ENCODE measurements at regions not wholly inside any gene's neighbourhood (a gene's known extent, or its start where the extent isn't known, plus 50 kb on each side); places are given as distances from the start of the nearest gene placed in this dataset.

GRCh38 chr5:118611332-118611945 is 376.9 kb downstream of the DTWD2 start:
- intact Hi-C loops (cut with micrococcal nuclease) = no loop called here
- no peak overlapping the region for H3K27ac ChIP-seq (ENCODE audit: low read length)
- no peak overlapping the region for H3K4me3 Mint-ChIP-seq
- H3K27me3 Mint-ChIP-seq (ENCODE audit: low read depth in 2 of 2) = no peaks in the 10 kb centered on the region
- H3K36me3 ChIP-seq (ENCODE audit: control insufficient read depth, insufficient read depth, low read length) = no peaks in the 10 kb centered on the region
- no peak overlapping the region for H3K4me3 ChIP-seq (ENCODE audit: low read length)
- H3K4me1 ChIP-seq (ENCODE audit: control insufficient read depth, insufficient read depth, low read length) = no peaks in the 10 kb centered on the region
- H3K4me1 Mint-ChIP-seq = no peaks in the 10 kb centered on the region
- 88% methylated on average over 5 of the region's 5 CpGs for WGBS (ENCODE audit: insufficient coverage)
- ATAC-seq (no peak), DNase-seq (no peak)
- no peaks in the 10 kb centered on the region for H3K9me3 ChIP-seq (ENCODE audit: control insufficient read depth, insufficient read depth, low read length)
- H3K36me3 Mint-ChIP-seq = no peaks in the 10 kb centered on the region
- no peak for TF ChIP-seq CTCF (IDR thresholded peaks at IDR 0.05)
- H3K27me3 ChIP-seq (ENCODE audit: control insufficient read depth, insufficient read depth, low read length) = no peaks in the 10 kb centered on the region
- no peak overlapping the region for H3K27ac Mint-ChIP-seq
- H3K9me3 Mint-ChIP-seq = peaks cover 2 to 6% of the 10 kb centered on the region in 2 donors

GRCh38 chr5:118606940-118607339 is 381.4 kb downstream of the DTWD2 start:
- Histone ChIP-seq H3K27ac (ENCODE audit: low read length) (no peak overlapping the region), H3K36me3 (ENCODE audit: control insufficient read depth, insufficient read depth, low read length) (no peaks in the 10 kb centered on the region), H3K27me3 (ENCODE audit: control insufficient read depth, insufficient read depth, low read length) (no peaks in the 10 kb centered on the region), H3K9me3 (ENCODE audit: control insufficient read depth, insufficient read depth, low read length) (no peaks in the 10 kb centered on the region), H3K4me1 (ENCODE audit: control insufficient read depth, insufficient read depth, low read length) (no peaks in the 10 kb centered on the region), H3K4me3 (ENCODE audit: low read length) (no peak overlapping the region)
- Mint-ChIP-seq H3K9me3 (peaks cover 2 to 4% of the 10 kb centered on the region in 2 donors), H3K4me3 (no peak overlapping the region), H3K27ac (no peak overlapping the region), H3K4me1 (no peaks in the 10 kb centered on the region), H3K27me3 (ENCODE audit: low read depth in 2 of 2) (no peaks in the 10 kb centered on the region), H3K36me3 (no peaks in the 10 kb centered on the region)
- TF ChIP-seq CTCF (IDR thresholded peaks at IDR 0.05) = no peak
- ATAC-seq (no peak), DNase-seq (no peak)
- 81% methylated on average over 6 of the region's 7 CpGs for WGBS (ENCODE audit: insufficient coverage)
- intact Hi-C loops (cut with micrococcal nuclease) = no loop called here

DNA sequence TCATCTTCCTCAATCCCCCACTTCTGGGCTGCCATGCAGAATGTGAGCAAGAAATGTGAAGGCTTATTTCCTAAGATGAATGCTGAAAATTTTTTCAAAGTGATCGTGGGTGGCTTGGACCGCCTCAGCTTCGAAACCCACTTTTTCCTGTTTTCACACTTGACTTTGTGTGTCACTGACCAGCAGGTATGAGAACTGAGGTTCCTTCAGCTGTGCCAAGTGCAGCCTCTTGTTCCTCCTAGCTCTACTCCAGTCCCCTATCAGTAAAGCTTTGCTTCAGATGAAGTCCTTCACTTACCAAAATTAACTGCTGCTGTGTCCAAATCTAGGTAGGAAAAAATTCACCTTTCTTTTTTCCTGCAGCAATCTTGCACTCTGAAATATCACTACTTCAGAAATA is 382.6 kb downstream of the DTWD2 start:
- Mint-ChIP-seq H3K4me3 (no peak overlapping the region), H3K27ac (no peak overlapping the region), H3K27me3 (ENCODE audit: low read depth in 2 of 2) (no peaks in the 10 kb centered on the region), H3K9me3 (peaks cover 2 to 4% of the 10 kb centered on the region in 2 donors), H3K4me1 (no peaks in the 10 kb centered on the region), H3K36me3 (no peaks in the 10 kb centered on the region)
- intact Hi-C loops (cut with micrococcal nuclease) = no loop called here
- no peak for ATAC-seq
- Histone ChIP-seq H3K4me3 (ENCODE audit: low read length) (no peak overlapping the region), H3K4me1 (ENCODE audit: control insufficient read depth, insufficient read depth, low read length) (no peaks in the 10 kb centered on the region), H3K9me3 (ENCODE audit: control insufficient read depth, insufficient read depth, low read length) (no peaks in the 10 kb centered on the region), H3K36me3 (ENCODE audit: control insufficient read depth, insufficient read depth, low read length) (no peaks in the 10 kb centered on the region), H3K27me3 (ENCODE audit: control insufficient read depth, insufficient read depth, low read length) (no peaks in the 10 kb centered on the region), H3K27ac (ENCODE audit: low read length) (no peak overlapping the region)
- no peak for DNase-seq
- no peak for TF ChIP-seq CTCF (IDR thresholded peaks at IDR 0.05)
- 37% methylated on average over 3 of the region's 3 CpGs for WGBS (ENCODE audit: insufficient coverage)

DNA sequence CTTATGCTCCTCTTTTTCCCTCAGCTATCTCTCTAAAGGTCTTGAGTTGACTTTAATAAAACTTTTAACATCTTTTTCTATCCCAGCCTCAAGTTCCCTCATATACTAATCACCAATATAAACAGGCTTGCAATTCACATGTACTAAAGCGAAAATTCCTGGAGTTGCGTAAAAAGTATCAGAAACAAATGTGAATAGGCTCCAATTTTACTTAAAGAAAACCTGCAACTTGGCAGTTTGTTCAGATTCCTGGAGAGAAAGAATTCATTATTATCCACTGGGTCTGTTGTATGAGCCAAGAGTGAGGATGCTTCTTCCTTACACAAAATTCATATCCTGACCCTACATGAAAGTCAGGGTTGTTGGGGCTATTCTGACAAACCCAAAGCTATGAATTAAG is 384.2 kb downstream of the DTWD2 start:
- Mint-ChIP-seq H3K4me1 (no peaks in the 10 kb centered on the region), H3K4me3 (no peak overlapping the region), H3K9me3 (peaks cover 2 to 4% of the 10 kb centered on the region in 2 donors), H3K27me3 (ENCODE audit: low read depth in 2 of 2) (no peaks in the 10 kb centered on the region), H3K27ac (no peak overlapping the region), H3K36me3 (no peaks in the 10 kb centered on the region)
- no peak for DNase-seq
- no peaks in the 10 kb centered on the region for H3K36me3 ChIP-seq (ENCODE audit: control insufficient read depth, insufficient read depth, low read length)
- 75% methylated on average over 2 of the region's 2 CpGs for WGBS (ENCODE audit: insufficient coverage)
- no peak overlapping the region for H3K27ac ChIP-seq (ENCODE audit: low read length)
- no peaks in the 10 kb centered on the region for H3K9me3 ChIP-seq (ENCODE audit: control insufficient read depth, insufficient read depth, low read length)
- H3K27me3 ChIP-seq (ENCODE audit: control insufficient read depth, insufficient read depth, low read length) = no peaks in the 10 kb centered on the region
- H3K4me3 ChIP-seq (ENCODE audit: low read length) = no peak overlapping the region
- no peak for TF ChIP-seq CTCF (IDR thresholded peaks at IDR 0.05)
- no peaks in the 10 kb centered on the region for H3K4me1 ChIP-seq (ENCODE audit: control insufficient read depth, insufficient read depth, low read length)
- no peak for ATAC-seq
- intact Hi-C loops (cut with micrococcal nuclease) = no loop called here
